K562 (cell line): ENCODE measurements at regions not wholly inside any gene's neighbourhood (a gene's known extent, or its start where the extent isn't known, plus 50 kb on each side); places are given as distances from the start of the nearest gene placed in this dataset.

Experiments
- ATAC-seq: fragments of 200-7000 bp; cut with Tn5 transposase; 3 replicates; pipeline ENCODE4 v1.9.1; 2020; ENCODE audit warnings: moderate library complexity
- BruUV-seq: library from RNA; stranded (reverse); fragments of 400-500 nt; replicated peaks from 2 replicates; lab custom pipeline; 2021; lab: Mats Ljungman, UMichigan
- CTCF ChIA-PET: fragments of 300-600 bp; formaldehyde crosslinking; extraction: SDS; loops from one replicate; lab custom pipeline; 2021; ENCODE audit warnings: low intra/inter-chr PET ratio; lab: Yijun Ruan, JAX
- POLR2A ChIA-PET: fragments of 300-600, 350-650 bp; sonication (Branson Sonifier 250); formaldehyde crosslinking; extraction: SDS; loops from one replicate; lab custom pipeline; 2021; ENCODE audit warnings: antibody characterized with exemption, inconsistent platforms; lab: Yijun Ruan, JAX
- DNase-seq, 4 experiments: peaks; one replicate each; pipeline versions ENCODE4 v3.0.0 to v3.0.0-alpha.2; 2011 to 2018; ENCODE audit warnings: low spot score in 3 of 4, mixed read lengths in 3 of 4; ENCODE audit errors: extremely low read depth in 1 of 4
- FAIRE-seq: peaks from 2 replicates; lab custom pipeline; 2011; peaks lifted over from hg19 to GRCh38; lab: Jason Lieb, UNC
- H2AFZ ChIP-seq: 2 replicates; pipeline ENCODE4 v1.6.0; 2011; ENCODE audit warnings: low read depth, low read length, control low read depth, inconsistent platforms
- H3K27ac ChIP-seq: fragments of 200-600 bp; 3 replicates; pipeline ENCODE4 v1.8.0; 2011; ENCODE audit warnings: low read depth, mild to moderate bottlenecking, control low read depth, inconsistent platforms, low read length, moderate library complexity, mixed read lengths; ENCODE audit errors: extremely low read depth
- H3K27me3 ChIP-seq, 2 experiments: fragments of 300-600 bp in 1 of 2; 2 replicates in 1 of 2; 3 replicates in 1 of 2; pipeline versions ENCODE4 v1.6.0 to v1.8.0; 2011; ENCODE audit warnings: inconsistent platforms in 2 of 2, low read length in 2 of 2, mild to moderate bottlenecking in 1 of 2, mixed read lengths in 1 of 2, moderate library complexity in 1 of 2; ENCODE audit not compliant: control insufficient read depth in 2 of 2, insufficient read depth in 2 of 2
- H3K36me3 ChIP-seq: fragments of 300-600 bp; 3 replicates; pipeline ENCODE4 v1.8.0; 2011; ENCODE audit warnings: mild to moderate bottlenecking, low read length, inconsistent platforms; ENCODE audit not compliant: control insufficient read depth, insufficient read depth
- H3K4me1 ChIP-seq, 2 experiments: fragments of 200-600 bp in 1 of 2; replicated peaks in 1 of 2; 2 replicates in 1 of 2; 3 replicates in 1 of 2; pipeline versions ENCODE4 v1.5.1 to v1.8.0; 2011; ENCODE audit warnings: inconsistent platforms in 2 of 2, low read length in 2 of 2, mild to moderate bottlenecking in 1 of 2, mixed read lengths in 1 of 2, moderate library complexity in 1 of 2; ENCODE audit not compliant: control insufficient read depth in 2 of 2, insufficient read depth in 2 of 2
- H3K4me2 ChIP-seq: 2 replicates; pipeline ENCODE4 v1.6.1; 2011; ENCODE audit warnings: low read length, control low read depth, inconsistent platforms, mixed read lengths; ENCODE audit not compliant: insufficient read depth
- H3K4me3 ChIP-seq: fragments of 200-600 bp; sonication (generic), shearing (Covaris generic); 2 replicates; pipeline ENCODE4 v1.5.1; 2016; ENCODE audit warnings: control low read depth, inconsistent platforms
- H3K79me2 ChIP-seq: fragments of 200-600 bp; 3 replicates; pipeline ENCODE4 v1.8.0; 2011; ENCODE audit warnings: low read length, inconsistent platforms; ENCODE audit not compliant: control insufficient read depth, insufficient read depth
- H3K9ac ChIP-seq, 2 experiments: 2 replicates each; pipeline versions ENCODE4 v1.6.0 to v1.6.1; 2011; ENCODE audit warnings: low read depth in 2 of 2, low read length in 2 of 2, control low read depth in 1 of 2, inconsistent platforms in 1 of 2, mild to moderate bottlenecking in 1 of 2, mixed read lengths in 1 of 2; ENCODE audit not compliant: insufficient read depth in 1 of 2
- H3K9me1 ChIP-seq: one replicate; pipeline ENCODE4 v1.6.0; 2011; ENCODE audit warnings: inconsistent platforms, mild to moderate bottlenecking, low read length, moderate library complexity; ENCODE audit not compliant: control insufficient read depth, insufficient read depth
- H3K9me3 ChIP-seq: replicated peaks from 2 replicates; pipeline ENCODE4 v1.5.1; 2011; ENCODE audit warnings: low read depth, low read length, inconsistent platforms; ENCODE audit not compliant: control insufficient read depth, insufficient read depth
- H4K20me1 ChIP-seq: replicated peaks from 2 replicates; pipeline ENCODE4 v1.6.1; 2011; ENCODE audit warnings: low read length, inconsistent platforms, mixed read lengths; ENCODE audit not compliant: control insufficient read depth, insufficient read depth
- CBX3 ChIP-seq, 2 experiments: IDR thresholded peaks; 1 replicate in 1 of 2; 2 replicates in 1 of 2; pipeline ENCODE4 v1.6.1; 2012; ENCODE audit warnings: inconsistent platforms in 2 of 2, low read length in 2 of 2, borderline replicate concordance in 1 of 2, control low read depth in 1 of 2
- MBD1 ChIP-seq: fragments of 250-450 bp; sonication (Bioruptor Pico); IDR thresholded peaks from 2 replicates; pipeline ENCODE4 v1.8.0; 2022; ENCODE audit warnings: inconsistent platforms
- MED1 ChIP-seq: sonication (generic); formaldehyde crosslinking; IDR thresholded peaks from 2 replicates; pipeline ENCODE4 v1.8.1; 2023; ENCODE audit warnings: missing genetic modification reagents, borderline replicate concordance
- NFRKB ChIP-seq: fragments of 450-650 bp; IDR thresholded peaks from 2 replicates; pipeline ENCODE4 v1.6.1; 2016; ENCODE audit warnings: low read depth
- PHTF2 ChIP-seq: fragments of 250-450 bp; sonication (Bioruptor Pico); IDR thresholded peaks from 2 replicates; pipeline ENCODE4 v1.5.0; 2021; ENCODE audit warnings: mild to moderate bottlenecking
- POU5F1 ChIP-seq: fragments of 150-350 bp; IDR thresholded peaks from 2 replicates; pipeline ENCODE4 v1.6.1; 2014; ENCODE audit warnings: borderline replicate concordance, low read length, low read depth, mild to moderate bottlenecking; ENCODE audit not compliant: partially characterized antibody
- ZMIZ1 ChIP-seq, 2 experiments: fragments of 150-350 bp in 1 of 2; IDR thresholded peaks; 2 replicates each; pipeline ENCODE4 v1.6.1; 2012 to 2016; ENCODE audit warnings: low read depth in 2 of 2, low read length in 2 of 2, mild to moderate bottlenecking in 1 of 2, moderate library complexity in 1 of 2
- ZNF408 ChIP-seq: fragments of 250-450 bp; sonication (Bioruptor Pico); IDR thresholded peaks from 2 replicates; pipeline ENCODE4 v1.4.0; 2020; ENCODE audit warnings: low read depth, mild to moderate bottlenecking, moderate library complexity
- ZNF444 ChIP-seq: fragments of 250-450 bp; sonication (Bioruptor Pico); IDR thresholded peaks from 2 replicates; pipeline ENCODE4 v1.4.0; 2020; ENCODE audit warnings: mild to moderate bottlenecking, moderate library complexity
- WGBS: fragments of 100-300 bp; shearing (Covaris generic); methylation state at CpG from one replicate; pipeline ENCODE4 v1.1.6; 2016; ENCODE audit warnings: low coverage, mixed read lengths; ENCODE audit not compliant: insufficient coverage; ENCODE audit errors: missing lambda C conversion rate; 5-methylcytosine and 5-hydroxymethylcytosine counted together
- in situ Hi-C: fragments of 300-500 bp; cut with MboI; formaldehyde crosslinking; loops from 4 replicates; pipeline ENCODE4 v1.15.0; 2018; ENCODE audit warnings: inconsistent platforms, mixed read lengths
- intact Hi-C: fragments of 100-400 bp; cut with micrococcal nuclease; formaldehyde crosslinking; loops from 2 replicates; pipeline ENCODE4 v1.14.2; 2022

GRCh38 chr10:90381468-90381867, 476.4 kb downstream of the HTR7 start:
- intact Hi-C loops, result no loop called here
- 4% methylated on average over 2 of the region's 2 CpGs for WGBS
- Histone ChIP-seq H3K27me3 (no peaks in the 10 kb centered on the region), H3K4me2 (no peak overlapping the region), H3K79me2 (no peaks in the 10 kb centered on the region), H3K27ac (no peak overlapping the region), H4K20me1 (no peaks in the 10 kb centered on the region), H3K9ac (no peak overlapping the region), H3K36me3 (no peaks in the 10 kb centered on the region), H3K9me1 (no peaks in the 10 kb centered on the region), H3K4me3 (no peak overlapping the region), H2AFZ (no peak overlapping the region), H3K9me3 (no peaks in the 10 kb centered on the region), H3K4me1 (no peaks in the 10 kb centered on the region)
- ChIA-PET CTCF (no interaction called here), POLR2A (no interaction called here)
- TF ChIP-seq MED1 (CRISPR knock-in tag), result no peak
- FAIRE-seq (no peak), ATAC-seq (no peak), DNase-seq (no peak)
- BruUV-seq, result no TSS peak
- in situ Hi-C loops, result no loop called here

- CTCF ChIA-PET, result no interaction called here
- Histone ChIP-seq H3K36me3 (no peaks in the 10 kb centered on the region), H3K27ac (no peak overlapping the region), H3K4me2 (no peak overlapping the region), H3K79me2 (no peaks in the 10 kb centered on the region), H3K9me1 (no peaks in the 10 kb centered on the region), H4K20me1 (no peaks in the 10 kb centered on the region), H3K27me3 (no peaks in the 10 kb centered on the region), H3K9me3 (no peaks in the 10 kb centered on the region), H3K4me1 (no peaks in the 10 kb centered on the region), H3K9ac (no peak overlapping the region), H2AFZ (no peak overlapping the region), H3K4me3 (no peak overlapping the region)
- ATAC-seq (no peak), FAIRE-seq (no peak), DNase-seq (no peak)
- WGBS, result 0% methylated on average over 3 of the region's 3 CpGs
- POLR2A ChIA-PET, result no interaction called here
- in situ Hi-C loops, result no loop called here
- BruUV-seq, result no TSS peak
- intact Hi-C loops, result no loop called here
- TF ChIP-seq PHTF2 (no peak), ZMIZ1 (IDR thresholded peaks at IDR 0.05; ENCODE audit: low read depth in 2 of 2, low read length in 2 of 2) (no peak), CBX3 (IDR thresholded peaks at IDR 0.05; ENCODE audit: borderline replicate concordance in 1 of 2, low read length in 2 of 2) (no peak), ZNF444 (no peak), NFRKB (no peak), ZNF408 (CRISPR knock-in tag) (no peak), POU5F1 (no peak), MBD1 (CRISPR knock-in tag) (no peak)
These were observed 468.0 kb downstream of the HTR7 start for GRCh38 chr10:90389876-90390275.
